DMS114 treated with DMSO at 0.1 percent for 48 hours (cell line): ENCODE measurements at regions not wholly inside any gene's neighbourhood (a gene's known extent, or its start where the extent isn't known, plus 50 kb on each side); places are given as distances from the start of the nearest gene placed in this dataset.
"Not testable (repeated sequence)": the region's sequence is repeated elsewhere in the genome, so short reads cannot be mapped to it uniquely, and the experiment has no call there.

Source experiments
- DNase-seq: peaks from one replicate; lab custom pipeline; 2025; ENCODE audit not compliant: unreplicated experiment; lab: John Stamatoyannopoulos, UW

DNA sequence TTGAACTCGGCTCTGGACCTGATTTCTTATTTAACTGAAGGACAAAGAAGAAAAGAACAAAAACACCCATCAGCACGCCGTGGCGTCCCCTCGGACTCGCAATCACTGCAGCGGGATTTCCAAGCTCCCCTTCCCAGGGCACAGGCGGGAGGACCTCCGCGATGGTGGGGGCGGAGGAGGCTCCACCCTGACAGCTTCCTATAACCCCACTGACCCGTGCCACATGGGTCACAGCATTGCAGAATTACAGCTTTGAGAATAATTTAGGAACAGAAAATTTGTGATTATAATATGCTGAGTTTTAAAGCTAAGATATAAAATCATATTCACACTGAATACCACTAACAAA lies 129.7 kb upstream of the SEC61G start:
- DNase-seq: no peak

GRCh38 chr7:54897891-54898290 lies 120.9 kb upstream of the EGFR start:
- DNase-seq: no peak

GRCh38 chr7:54898659-54899340 lies 120.0 kb upstream of the EGFR start:
- no peak for DNase-seq

DNA sequence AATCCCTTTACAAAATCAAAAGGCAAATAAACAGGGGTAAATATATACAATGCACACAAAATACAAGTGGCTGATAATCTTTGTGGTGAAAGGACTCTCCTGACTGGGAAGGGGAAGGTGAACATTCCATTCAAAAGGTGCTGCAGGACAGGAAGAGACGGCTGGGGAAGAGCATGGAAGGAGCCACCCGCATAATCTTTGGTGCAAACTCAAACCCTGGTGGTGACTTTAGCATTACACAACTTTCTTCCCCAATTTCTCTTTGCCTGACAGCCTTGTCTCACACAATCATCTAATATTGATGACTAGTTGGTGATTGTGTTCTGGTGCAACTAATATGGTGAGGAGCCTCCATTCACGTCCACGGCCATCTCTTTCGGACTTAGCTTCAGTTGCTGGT lies 117.0 kb upstream of the EGFR start:
- no peak for DNase-seq

DNA sequence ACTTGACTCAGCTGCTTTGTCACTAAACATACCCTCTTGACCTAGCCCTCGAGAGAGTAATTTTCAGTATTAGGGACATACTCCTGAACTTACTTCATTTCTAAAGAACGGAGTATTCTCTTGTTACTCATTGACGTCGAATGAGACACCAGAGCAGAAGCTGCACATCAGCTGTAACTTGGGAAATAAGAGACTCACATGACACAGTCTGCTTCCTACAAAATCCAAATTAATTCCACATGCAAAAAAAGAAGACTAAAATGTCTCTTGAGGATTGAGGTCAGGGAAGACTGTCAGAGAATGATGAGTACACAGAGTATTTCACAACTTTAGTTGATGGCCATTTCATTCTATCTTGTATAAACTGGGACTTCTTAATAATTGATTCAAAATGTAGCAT lies 114.7 kb upstream of the EGFR start:
- no peak for DNase-seq

GRCh38 chr7:54904986-54905385 lies 113.8 kb upstream of the EGFR start:
- no peak for DNase-seq

DNA sequence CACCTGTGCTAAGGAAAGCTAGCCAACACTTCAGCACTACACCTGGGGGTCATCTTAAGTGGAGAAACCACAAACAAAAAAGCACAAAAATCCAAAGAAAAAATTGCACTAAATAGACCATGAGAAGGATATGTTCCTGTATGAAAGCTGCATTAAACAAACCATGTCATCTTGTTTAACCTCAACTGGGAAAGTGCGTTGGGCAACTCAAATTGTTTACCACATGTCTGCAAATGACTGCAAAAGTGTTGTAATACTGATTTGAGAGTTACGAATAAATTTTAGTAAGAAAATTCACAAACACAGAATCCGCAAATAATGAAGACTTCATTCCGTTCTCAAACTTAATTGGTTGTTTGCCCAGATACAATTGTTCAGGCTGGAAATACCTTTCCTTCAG lies 111.9 kb upstream of the EGFR start:
- no peak for DNase-seq

- no peak for DNase-seq
Measured at GRCh38 chr7:54907981-54908380, 110.8 kb upstream of the EGFR start.

GRCh38 chr7:54908760-54909438 lies 109.9 kb upstream of the EGFR start:
- no peak for DNase-seq

DNA sequence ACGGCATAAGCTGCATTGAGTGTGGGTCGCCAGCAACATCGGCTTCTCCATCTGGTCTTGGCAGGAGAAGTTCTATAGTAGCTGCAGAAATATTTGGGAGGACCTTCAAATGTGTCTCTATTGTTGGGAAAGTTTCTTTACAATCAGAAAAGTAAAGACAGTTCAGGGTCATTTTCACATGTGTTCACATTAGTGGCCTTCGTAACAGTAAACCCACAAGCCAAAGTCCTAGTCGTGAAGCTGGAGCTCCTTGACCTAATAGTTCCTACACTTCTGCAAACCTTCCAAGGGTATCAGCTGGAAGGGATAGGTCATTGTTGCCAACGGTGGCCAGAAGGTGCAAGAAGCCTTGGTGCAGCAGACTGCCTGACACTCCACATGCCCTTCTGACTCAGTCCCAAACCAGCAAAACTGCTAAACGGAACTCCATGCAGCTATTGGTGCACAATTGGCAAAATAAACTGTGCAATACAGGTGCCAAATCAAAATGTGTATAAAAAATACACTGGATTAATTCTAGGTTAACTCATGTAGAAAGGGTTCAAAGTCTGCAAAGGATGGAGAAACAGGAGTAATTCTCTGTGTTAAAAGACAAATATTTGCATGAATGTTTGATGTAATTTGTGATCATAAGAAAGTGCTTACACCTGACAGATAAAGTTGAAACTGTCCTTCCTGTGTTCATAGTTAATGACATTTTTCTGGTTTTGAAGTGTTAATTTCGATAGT lies 102.8 kb upstream of the EGFR start:
- no peak for DNase-seq

GRCh38 chr7:54917613-54918391 lies 101.0 kb upstream of the EGFR start:
- no peak for DNase-seq

- no peak for DNase-seq
Measured at GRCh38 chr7:54921116-54921515, 97.7 kb upstream of the EGFR start.

DNA sequence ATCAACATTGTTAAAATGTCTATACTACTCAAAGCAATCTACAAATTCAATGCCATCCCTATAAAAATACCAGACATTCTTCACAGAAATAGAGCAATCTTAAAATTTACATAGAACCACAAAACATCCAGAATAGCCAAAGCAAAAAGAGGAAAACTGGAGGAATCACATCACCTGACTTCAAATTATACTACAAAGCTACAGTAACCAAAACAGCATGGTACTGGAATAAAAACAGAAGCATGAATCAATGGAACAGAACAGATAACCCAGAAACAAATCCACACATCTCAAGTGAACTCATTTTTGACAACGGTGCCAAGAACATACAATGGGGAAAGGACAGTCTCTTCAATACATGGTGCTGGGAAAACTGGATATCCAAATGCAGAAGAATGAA lies 87.3 kb upstream of the EGFR start:
- no peak for DNase-seq

- DNase-seq: peak; percentile 31
Measured at GRCh38 chr7:54932818-54933543, 85.8 kb upstream of the EGFR start.

DNA sequence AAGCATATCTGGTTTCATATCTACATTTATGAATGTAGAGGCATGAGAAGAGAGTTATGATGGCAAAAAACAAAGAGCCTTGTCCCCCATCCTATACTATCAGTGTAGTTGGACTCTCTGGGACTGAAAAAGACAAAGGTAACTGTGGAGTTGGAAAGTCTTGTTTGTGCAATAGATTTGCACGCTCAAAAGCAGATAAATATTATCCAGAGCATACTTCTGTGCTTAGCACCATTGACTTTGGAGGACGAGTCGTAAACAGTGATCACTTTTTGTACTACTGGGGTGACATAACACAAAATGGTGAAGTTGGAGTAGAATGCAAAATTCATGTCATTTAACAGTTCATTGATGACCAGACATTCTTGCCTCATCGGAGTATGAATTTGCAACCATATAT lies 85.2 kb upstream of the EGFR start:
- DNase-seq: no peak

- no peak for DNase-seq
Measured at GRCh38 chr7:54940748-54941147, 78.1 kb upstream of the EGFR start.

DNA sequence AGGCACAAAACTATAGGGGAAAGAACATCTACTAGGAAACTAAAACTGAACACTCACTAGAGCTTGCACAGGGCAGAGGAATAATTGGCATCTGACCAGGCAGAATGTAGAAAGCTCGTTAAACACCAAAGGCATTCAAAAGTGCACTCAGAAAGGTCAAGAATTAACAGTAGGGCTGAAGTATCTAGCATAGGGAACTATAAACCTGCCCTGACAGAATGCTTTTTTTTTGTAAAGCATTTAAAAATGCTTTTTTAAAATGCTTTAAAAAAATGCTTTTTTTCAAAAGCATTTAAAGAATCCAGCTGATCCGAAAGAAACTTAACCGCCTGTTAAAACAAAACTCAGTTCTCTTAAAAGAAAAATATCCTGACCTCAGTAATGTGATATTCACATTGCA lies 74.6 kb upstream of the EGFR start:
- DNase-seq: no peak

GRCh38 chr7:54946271-54946670 lies 72.5 kb upstream of the EGFR start:
- no peak for DNase-seq

DNA sequence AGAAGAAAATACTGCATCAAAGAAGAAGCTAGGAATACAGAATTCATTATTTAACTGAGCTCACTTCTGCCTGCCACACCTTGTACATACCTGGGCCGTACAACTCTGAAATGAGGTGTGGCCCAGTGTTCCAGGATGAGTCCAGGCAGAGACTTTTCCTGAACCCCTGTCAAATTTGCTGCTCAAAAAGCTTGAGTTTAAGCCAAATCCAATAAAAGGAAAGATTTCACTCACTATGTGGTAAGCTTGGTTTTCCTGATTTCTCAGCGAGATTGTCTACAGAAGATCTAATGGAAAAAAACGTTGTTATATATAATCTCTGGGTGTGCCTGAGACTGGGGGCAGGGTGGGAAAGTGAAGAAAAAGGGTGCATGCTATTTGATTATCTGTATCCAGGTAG lies 72.1 kb upstream of the EGFR start:
- DNase-seq: no peak

DNA sequence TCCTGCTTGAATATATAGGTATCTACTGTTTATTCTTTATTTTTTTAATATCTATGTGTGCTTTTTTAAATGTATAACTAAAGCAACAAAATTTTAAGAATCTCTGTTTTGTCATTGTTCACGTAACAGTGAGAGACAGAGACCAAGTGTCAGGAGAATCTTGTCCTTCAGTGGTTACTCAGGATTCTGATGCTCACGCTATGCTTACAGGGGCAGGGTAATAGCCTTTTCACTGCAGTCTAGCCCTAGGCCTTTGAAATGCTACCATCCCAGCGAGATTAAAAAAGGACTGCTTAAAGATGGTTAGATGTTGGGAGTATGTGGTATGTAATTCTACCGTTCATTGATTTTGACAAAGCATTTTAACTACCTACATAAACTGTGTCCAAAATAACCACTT lies 71.6 kb upstream of the EGFR start:
- DNase-seq: no peak

GRCh38 chr7:54949514-54949913 lies 69.3 kb upstream of the EGFR start:
- not testable (repeated sequence) for DNase-seq
